ENCODE measurements at regions not wholly inside any gene's neighbourhood (a gene's known extent, or its start where the extent isn't known, plus 50 kb on each side); places are given as distances from the start of the nearest gene placed in this dataset.

- 89 to 100% methylated on average over 1 of the region's 1 CpG for WGBS, 2 donors (ENCODE audit: low coverage in 1 of 2)
- no peak overlapping the region for H3K27ac ChIP-seq
- TF ChIP-seq POLR2A (IDR thresholded peaks at IDR 0.05): no peak
- no peak for TF ChIP-seq CTCF (IDR thresholded peaks at IDR 0.05)
- no peak for TF ChIP-seq EP300 (IDR thresholded peaks at IDR 0.05)
- no peak for TF ChIP-seq POLR2AphosphoS5 (IDR thresholded peaks at IDR 0.05)
- no peak overlapping the region for H3K4me3 ChIP-seq
- no peaks in the 10 kb centered on the region for H3K9me3 ChIP-seq
- H3K4me1 ChIP-seq: no peaks in the 10 kb centered on the region
- ATAC-seq: no peak
- H3K36me3 ChIP-seq: no peaks in the 10 kb centered on the region
- no peaks in the 10 kb centered on the region for H3K27me3 ChIP-seq
Observed at GRCh38 chr18:73917046-73917445, 230.6 kb downstream of the FBXO15 start.

- Histone ChIP-seq H3K4me3 (no peak overlapping the region), H3K27ac (no peak overlapping the region), H3K4me1 (no peaks in the 10 kb centered on the region), H3K27me3 (peaks cover 6% of the 10 kb centered on the region), H3K9me3 (no peaks in the 10 kb centered on the region), H3K36me3 (no peaks in the 10 kb centered on the region)
- WGBS, 2 donors (ENCODE audit: low coverage in 1 of 2): 87 to 91% methylated on average over 6 to 8 of the region's 8 CpGs
- ATAC-seq: no peak
- TF ChIP-seq POLR2A (IDR thresholded peaks at IDR 0.05) (no peak), POLR2AphosphoS5 (IDR thresholded peaks at IDR 0.05) (no peak), EP300 (IDR thresholded peaks at IDR 0.05) (no peak), CTCF (IDR thresholded peaks at IDR 0.05) (no peak)
Observed at GRCh38 chr18:73913505-73913904, 234.1 kb downstream of the FBXO15 start.

- H3K27me3 ChIP-seq: peaks cover 13% of the 10 kb centered on the region
- H3K27ac ChIP-seq: no peak overlapping the region
- 24 to 27% methylated on average over 2 to 4 of the region's 5 CpGs for WGBS, 2 donors (ENCODE audit: low coverage in 1 of 2)
- H3K9me3 ChIP-seq: no peaks in the 10 kb centered on the region
- H3K4me1 ChIP-seq: no peaks in the 10 kb centered on the region
- H3K4me3 ChIP-seq: no peak overlapping the region
- no peak for ATAC-seq
- H3K36me3 ChIP-seq: no peaks in the 10 kb centered on the region
- no peak for TF ChIP-seq POLR2A (IDR thresholded peaks at IDR 0.05)
- no peak for TF ChIP-seq CTCF (IDR thresholded peaks at IDR 0.05)
- TF ChIP-seq EP300 (IDR thresholded peaks at IDR 0.05): no peak
- no peak for TF ChIP-seq POLR2AphosphoS5 (IDR thresholded peaks at IDR 0.05)
Observed at GRCh38 chr18:73908323-73908722, 239.3 kb downstream of the FBXO15 start.

- Histone ChIP-seq H3K27ac (no peak overlapping the region), H3K36me3 (no peaks in the 10 kb centered on the region), H3K4me1 (no peaks in the 10 kb centered on the region), H3K27me3 (peaks cover 4% of the 10 kb centered on the region), H3K9me3 (no peaks in the 10 kb centered on the region), H3K4me3 (no peak overlapping the region)
- ATAC-seq: no peak
- TF ChIP-seq EP300 (IDR thresholded peaks at IDR 0.05) (no peak), CTCF (IDR thresholded peaks at IDR 0.05) (no peak), POLR2AphosphoS5 (IDR thresholded peaks at IDR 0.05) (no peak), POLR2A (IDR thresholded peaks at IDR 0.05) (no peak)
- WGBS, 2 donors (ENCODE audit: low coverage in 1 of 2): 31 to 36% methylated on average over 3 to 4 of the region's 4 CpGs
Observed at GRCh38 chr18:73901566-73901965, 246.1 kb downstream of the FBXO15 start.

GRCh38 chr18:73901151-73901550 is 246.5 kb downstream of the FBXO15 start:
- WGBS, 2 donors (ENCODE audit: low coverage in 1 of 2): 54 to 77% methylated on average over 9 of the region's 9 CpGs
- no peak for TF ChIP-seq POLR2A (IDR thresholded peaks at IDR 0.05)
- no peak for TF ChIP-seq CTCF (IDR thresholded peaks at IDR 0.05)
- no peak for TF ChIP-seq POLR2AphosphoS5 (IDR thresholded peaks at IDR 0.05)
- no peak for TF ChIP-seq EP300 (IDR thresholded peaks at IDR 0.05)
- no peak overlapping the region for H3K27ac ChIP-seq
- no peak for ATAC-seq
- no peaks in the 10 kb centered on the region for H3K36me3 ChIP-seq
- no peaks in the 10 kb centered on the region for H3K27me3 ChIP-seq
- no peaks in the 10 kb centered on the region for H3K9me3 ChIP-seq
- H3K4me3 ChIP-seq: no peak overlapping the region
- H3K4me1 ChIP-seq: no peaks in the 10 kb centered on the region

Data from gastroesophageal sphincter (tissue), 4 donors.